ENCODE measurements at regions not wholly inside any gene's neighbourhood (a gene's known extent, or its start where the extent isn't known, plus 50 kb on each side); places are given as distances from the start of the nearest gene placed in this dataset.

GRCh38 chr7:69498671-69499070 lies 99.6 kb upstream of the AUTS2 start:
- TF ChIP-seq BHLHE40 (IDR thresholded peaks at IDR 0.05; ENCODE audit: low read depth, low read length), result no peak
- TF ChIP-seq ELK1 (IDR thresholded peaks at IDR 0.05; ENCODE audit: borderline replicate concordance, low read depth, low read length), result no peak
- TF ChIP-seq CTCF (conservative IDR thresholded peaks at IDR 0.05; ENCODE audit: low read depth, low read length), result no peak
- no peak for TF ChIP-seq NFE2L2 (IDR thresholded peaks at IDR 0.05; ENCODE audit: low read depth, low read length)
- no peak for TF ChIP-seq MAZ (IDR thresholded peaks at IDR 0.05; ENCODE audit: borderline replicate concordance, low read depth, low read length)
- no peak for TF ChIP-seq RFX5 (IDR thresholded peaks at IDR 0.05; ENCODE audit: low read depth, low read length)
- no peak for TF ChIP-seq RCOR1 (IDR thresholded peaks at IDR 0.05; ENCODE audit: insufficient replicate concordance, low read length)
- TF ChIP-seq FOS (IDR thresholded peaks at IDR 0.05; ENCODE audit: low read depth, low read length), result no peak
- TF ChIP-seq POLR2A (IDR thresholded peaks at IDR 0.05; ENCODE audit: low read depth, low read length), result no peak
- no peak for TF ChIP-seq USF2 (IDR thresholded peaks at IDR 0.05; ENCODE audit: low read depth, low read length)
- TF ChIP-seq SMC3 (IDR thresholded peaks at IDR 0.05; ENCODE audit: low read depth, low read length), result no peak
- TF ChIP-seq CHD1 (IDR thresholded peaks at IDR 0.05; ENCODE audit: low read depth, low read length), result no peak
- no peak for TF ChIP-seq MXI1 (IDR thresholded peaks at IDR 0.05; ENCODE audit: borderline replicate concordance, low read depth, low read length)
- Histone ChIP-seq H4K20me1 (ENCODE audit: insufficient read depth, low read length) (no peaks in the 10 kb centered on the region), H3K27me3 (ENCODE audit: control insufficient read depth, insufficient read depth, low read length) (no peaks in the 10 kb centered on the region), H3K4me1 (ENCODE audit: control insufficient read depth, insufficient read depth, low read length) (no peaks in the 10 kb centered on the region), H4K8ac (ENCODE audit: low read depth in 2 of 2, low read length in 2 of 2) (no peak overlapping the region), H2BK5ac (ENCODE audit: low read depth, low read length, poor library complexity, severe bottlenecking) (no peak overlapping the region), H4K5ac (ENCODE audit: low read depth, low read length) (no peak overlapping the region), H3K79me1 (ENCODE audit: low read depth in 1 of 2, low read length in 2 of 2) (no peaks in the 10 kb centered on the region), H2AK9ac (replicated peaks; ENCODE audit: low read depth, low read length, poor library complexity) (no peak overlapping the region), H3K36me3 (ENCODE audit: control insufficient read depth, insufficient read depth, low read length) (no peaks in the 10 kb centered on the region), H2BK15ac (ENCODE audit: low read depth, low read length) (no peak overlapping the region), H4K91ac (ENCODE audit: insufficient read depth, low read depth, low read length) (no peak overlapping the region), H3K14ac (replicated peaks; ENCODE audit: low read depth, low read length) (no peak overlapping the region), H3K9me1 (ENCODE audit: insufficient read depth, low read length) (no peaks in the 10 kb centered on the region), H3K9me3 (ENCODE audit: control insufficient read depth, insufficient read depth, low read length) (peaks cover 5% of the 10 kb centered on the region), H3K4ac (ENCODE audit: low read depth, low read length) (no peak overlapping the region), H2AK5ac (ENCODE audit: low read depth, low read length) (no peak overlapping the region), H2AFZ (replicated peaks; ENCODE audit: low read length, poor library complexity) (no peak overlapping the region), H3K56ac (ENCODE audit: extremely low read depth, insufficient read depth, low read length) (no peak overlapping the region), H3K9ac (ENCODE audit: low read depth, low read length) (no peak overlapping the region), H2BK20ac (ENCODE audit: low read depth, low read length) (no peak overlapping the region), H3K4me2 (ENCODE audit: low read depth, low read length) (no peak overlapping the region), H3K18ac (ENCODE audit: low read depth, low read length) (no peak overlapping the region), H2BK120ac (ENCODE audit: low read depth, low read length) (no peak overlapping the region), H3K4me3 (ENCODE audit: insufficient read depth, low read depth, low read length) (no peak overlapping the region), H3K23ac (ENCODE audit: low read depth, low read length) (no peak overlapping the region), H3K27ac (ENCODE audit: insufficient read depth, low read length) (no peak overlapping the region)
- dilution Hi-C loops (cut with HindIII; ENCODE audit: low sequenced_read_pairs, unreplicated experiment) (no loop called here), intact Hi-C loops (cut with micrococcal nuclease) (no loop called here), in situ Hi-C loops (cut with MboI; ENCODE audit: low sequenced_read_pairs) (no loop called here)
- DNase-seq (no peak), ATAC-seq (ENCODE audit: low read depth) (no peak)
- no TSS peak for BruUV-seq (replicated peaks)
- WGBS, 2 experiments (ENCODE audit: extremely low coverage in 2 of 2, insufficient read length in 1 of 2), result no CpG with 5 or more reads among the region's 3 CpGs
- ChIA-PET POLR2A (ENCODE audit: unreplicated experiment) (no interaction called here), CTCF (no interaction called here)

Measured in IMR-90 (cell line).